DOHH2 (cell line): ENCODE measurements at regions not wholly inside any gene's neighbourhood (a gene's known extent, or its start where the extent isn't known, plus 50 kb on each side); places are given as distances from the start of the nearest gene placed in this dataset.

Experiments used
- H3F3A ChIP-seq: fragments of 200-600 bp; sonication (generic), shearing (Covaris generic); 2 replicates; pipeline ENCODE4 v1.6.0; 2016; ENCODE audit warnings: antibody characterized with exemption, mild to moderate bottlenecking; ENCODE audit not compliant: control insufficient read depth, insufficient read depth
- H3K27ac ChIP-seq: fragments of 200-600 bp; sonication (generic); 2 replicates; pipeline ENCODE4 v1.5.1; 2014; ENCODE audit warnings: low read depth, mild to moderate bottlenecking, low read length, moderate library complexity
- H3K27me3 ChIP-seq: fragments of 200-600 bp; sonication (generic); 2 replicates; pipeline ENCODE4 v1.6.1; 2014; ENCODE audit warnings: mild to moderate bottlenecking, low read length, mixed read lengths; ENCODE audit not compliant: control insufficient read depth
- H3K36me3 ChIP-seq: fragments of 200-600 bp; sonication (generic); 2 replicates; pipeline ENCODE4 v1.6.1; 2014; ENCODE audit warnings: mild to moderate bottlenecking, low read length, moderate library complexity, mixed read lengths; ENCODE audit not compliant: control insufficient read depth
- H3K4me1 ChIP-seq: fragments of 200-600 bp; sonication (generic); 2 replicates; pipeline ENCODE4 v1.6.1; 2014; ENCODE audit warnings: mild to moderate bottlenecking, low read length, mixed read lengths; ENCODE audit not compliant: control insufficient read depth
- H3K4me2 ChIP-seq: fragments of 200-600 bp; sonication (generic); 2 replicates; pipeline ENCODE4 v1.6.0; 2014; ENCODE audit warnings: mild to moderate bottlenecking, low read length, moderate library complexity
- H3K4me3 ChIP-seq: fragments of 200-600 bp; sonication (generic); 2 replicates; pipeline ENCODE4 v1.5.1; 2014; ENCODE audit warnings: mild to moderate bottlenecking, low read length, mixed read lengths
- H3K79me2 ChIP-seq: fragments of 200-600 bp; sonication (generic); 2 replicates; pipeline ENCODE4 v1.6.1; 2014; ENCODE audit warnings: mild to moderate bottlenecking, low read length, mixed read lengths; ENCODE audit not compliant: control insufficient read depth
- H3K9me2 ChIP-seq: fragments of 200-600 bp; sonication (generic); replicated peaks from 2 replicates; pipeline ENCODE4 v1.6.1; 2014; ENCODE audit warnings: mild to moderate bottlenecking, low read length, mixed read lengths; ENCODE audit not compliant: control insufficient read depth
- H3K9me3 ChIP-seq: fragments of 200-600 bp; sonication (generic); 2 replicates; pipeline ENCODE4 v1.6.1; 2014; ENCODE audit warnings: antibody characterized with exemption, low read length, mixed read lengths; ENCODE audit not compliant: control insufficient read depth, insufficient read depth
- H4K20me1 ChIP-seq: fragments of 200-600 bp; sonication (generic); 2 replicates; pipeline ENCODE4 v1.6.0; 2014; ENCODE audit warnings: low read depth, mild to moderate bottlenecking, antibody characterized with exemption, low read length, moderate library complexity; ENCODE audit not compliant: control insufficient read depth, insufficient read depth
- CTCF ChIP-seq: fragments of 200-600 bp; sonication (generic); IDR thresholded peaks from one replicate; pipeline ENCODE4 v1.5.1; 2014; ENCODE audit warnings: antibody characterized with exemption, mild to moderate bottlenecking, low read depth, low read length; ENCODE audit not compliant: poor library complexity, severe bottlenecking
- EZH2phosphoT487 ChIP-seq: fragments of 200-600 bp; sonication (generic); IDR thresholded peaks from 2 replicates; pipeline ENCODE4 v1.6.1; 2017; ENCODE audit warnings: borderline replicate concordance, mild to moderate bottlenecking, antibody characterized with exemption, low read length, moderate library complexity, mixed read lengths

GRCh38 chr7:98702021-98702420 is 84.9 kb downstream of the NPTX2 start:
- peak overlapping the region; percentile 54 for H3K4me2 ChIP-seq
- H3K27me3 ChIP-seq: no peaks in the 10 kb centered on the region
- H4K20me1 ChIP-seq: no peaks in the 10 kb centered on the region
- H3K27ac ChIP-seq: peak overlapping the region; percentile 66
- peaks cover 5% of the 10 kb centered on the region for H3K9me3 ChIP-seq
- no peaks in the 10 kb centered on the region for H3K9me2 ChIP-seq
- H3K4me1 ChIP-seq: peaks cover 56% of the 10 kb centered on the region
- no peak for TF ChIP-seq CTCF
- no peak for TF ChIP-seq EZH2phosphoT487
- H3K4me3 ChIP-seq: peak overlapping the region; percentile 34
- H3K36me3 ChIP-seq: no peaks in the 10 kb centered on the region
- H3F3A ChIP-seq: peaks cover 14% of the 10 kb centered on the region
- H3K79me2 ChIP-seq: no peaks in the 10 kb centered on the region

GRCh38 chr7:98703916-98704315 is 86.8 kb downstream of the NPTX2 start:
- H3K36me3 ChIP-seq: no peaks in the 10 kb centered on the region
- H3K27me3 ChIP-seq: no peaks in the 10 kb centered on the region
- no peaks in the 10 kb centered on the region for H3K9me2 ChIP-seq
- peaks cover 14% of the 10 kb centered on the region for H3F3A ChIP-seq
- H3K27ac ChIP-seq: no peak overlapping the region
- H3K4me2 ChIP-seq: peak overlapping the region; percentile 54
- TF ChIP-seq CTCF: no peak
- no peaks in the 10 kb centered on the region for H3K79me2 ChIP-seq
- peak overlapping the region; percentile 35 for H3K4me3 ChIP-seq
- H3K9me3 ChIP-seq: no peaks in the 10 kb centered on the region
- peaks cover 55% of the 10 kb centered on the region for H3K4me1 ChIP-seq
- H4K20me1 ChIP-seq: no peaks in the 10 kb centered on the region

GRCh38 chr7:98705626-98706025 is 88.5 kb downstream of the NPTX2 start:
- no peaks in the 10 kb centered on the region for H3K9me2 ChIP-seq
- peaks cover 11% of the 10 kb centered on the region for H3F3A ChIP-seq
- H3K27me3 ChIP-seq: no peaks in the 10 kb centered on the region
- no peak overlapping the region for H3K4me3 ChIP-seq
- H4K20me1 ChIP-seq: no peaks in the 10 kb centered on the region
- H3K79me2 ChIP-seq: no peaks in the 10 kb centered on the region
- H3K9me3 ChIP-seq: no peaks in the 10 kb centered on the region
- no peaks in the 10 kb centered on the region for H3K36me3 ChIP-seq
- TF ChIP-seq CTCF (no peak), EZH2phosphoT487 (no peak)
- peaks cover 39% of the 10 kb centered on the region for H3K4me1 ChIP-seq
- H3K4me2 ChIP-seq: no peak overlapping the region
- no peak overlapping the region for H3K27ac ChIP-seq

GRCh38 chr7:98707076-98707475 is 90.0 kb downstream of the NPTX2 start:
- Histone ChIP-seq H3K27ac (no peak overlapping the region), H3K79me2 (no peaks in the 10 kb centered on the region), H3K27me3 (no peaks in the 10 kb centered on the region), H3K4me1 (peaks cover 24% of the 10 kb centered on the region), H3K4me2 (no peak overlapping the region), H3F3A (0 out of 2 replicates have a peak, but pooled peaks cover 3% of the 10 kb centered on the region), H4K20me1 (no peaks in the 10 kb centered on the region), H3K9me2 (no peaks in the 10 kb centered on the region), H3K4me3 (no peak overlapping the region), H3K36me3 (no peaks in the 10 kb centered on the region), H3K9me3 (no peaks in the 10 kb centered on the region)
- TF ChIP-seq EZH2phosphoT487: no peak
- TF ChIP-seq CTCF: no peak
